Activated CD4-positive, alpha-beta T cell treated with anti-CD3 and anti-CD28 coated beads for 1 hour (primary cell): ENCODE measurements at regions not wholly inside any gene's neighbourhood (a gene's known extent, or its start where the extent isn't known, plus 50 kb on each side); places are given as distances from the start of the nearest gene placed in this dataset.

Experiments
- DNase-seq: peaks from one replicate; pipeline ENCODE4 v3.0.0-alpha.2; 2020

- no peak for DNase-seq
Measured at GRCh38 chr2:147792966-147793617, 51.7 kb upstream of the ACVR2A start.

DNA sequence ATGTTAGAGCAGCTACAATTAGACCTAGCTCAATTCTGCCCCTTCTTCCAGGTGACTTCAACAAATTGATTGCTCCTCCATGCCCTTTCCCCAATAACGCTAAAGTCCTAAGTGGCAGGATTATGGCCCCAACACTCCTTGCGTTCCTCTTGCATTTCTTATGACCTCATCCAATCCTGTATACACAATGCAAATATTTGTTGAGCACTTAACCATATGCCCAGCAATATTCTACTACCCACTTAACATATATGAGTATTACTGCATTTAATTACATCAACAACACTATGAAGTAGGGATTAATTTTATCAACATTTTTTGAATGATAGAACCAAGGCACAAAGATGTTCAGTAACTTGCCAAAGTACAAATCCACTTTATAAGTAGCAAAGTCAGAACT, 54.2 kb upstream of the ACVR2A start:
- no peak for DNase-seq

- no peak for DNase-seq
Measured at GRCh38 chr2:147789720-147790119, 55.1 kb upstream of the ACVR2A start.

- no peak for DNase-seq
Measured at GRCh38 chr2:147789287-147789686, 55.5 kb upstream of the ACVR2A start.

- no peak for DNase-seq
Measured at GRCh38 chr2:147782141-147782930, 62.5 kb upstream of the ACVR2A start.

- DNase-seq, result no peak
Measured at GRCh38 chr2:147779440-147779839, 65.4 kb upstream of the ACVR2A start.

DNA sequence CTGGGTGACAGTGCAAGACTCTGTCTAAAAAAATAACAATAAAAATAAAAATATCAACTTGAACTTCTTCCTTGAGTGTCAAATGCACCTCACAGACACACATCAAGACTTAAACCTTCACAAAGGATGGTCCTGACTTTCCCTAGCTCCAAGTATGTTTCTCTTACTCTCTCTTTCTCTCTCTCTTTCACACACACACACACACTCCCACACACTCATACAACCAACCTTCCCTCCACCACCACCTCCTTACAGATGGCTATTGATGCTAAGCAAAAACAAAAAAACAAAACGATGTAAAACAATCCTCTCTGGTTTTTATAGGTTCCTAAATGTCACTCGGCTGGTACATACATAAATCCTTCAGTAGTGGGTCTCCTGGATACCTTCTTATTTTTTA, 67.4 kb upstream of the ACVR2A start:
- DNase-seq, result no peak

DNA sequence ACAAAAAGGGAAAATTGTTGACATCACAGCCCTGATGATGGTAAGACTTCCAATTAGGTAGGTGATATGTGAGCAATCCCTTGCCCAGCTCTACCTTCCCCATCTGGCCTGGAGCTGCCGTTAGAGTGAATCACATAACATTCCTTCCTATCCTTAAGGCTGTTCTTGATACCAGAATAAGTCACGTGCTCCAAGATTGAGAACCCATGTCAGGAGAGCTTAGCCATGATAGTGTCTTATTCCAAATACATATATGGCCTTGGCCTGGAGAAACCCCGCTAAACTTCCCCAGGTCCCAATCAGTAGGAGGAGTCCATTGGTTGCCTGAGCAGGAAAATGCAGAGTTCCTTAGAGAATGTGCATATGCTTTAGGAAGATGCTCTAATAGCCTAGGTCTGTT, 70.0 kb upstream of the ACVR2A start:
- DNase-seq, result no peak

- DNase-seq, result no peak
Measured at GRCh38 chr2:147773479-147773878, 71.3 kb upstream of the ACVR2A start.

DNA sequence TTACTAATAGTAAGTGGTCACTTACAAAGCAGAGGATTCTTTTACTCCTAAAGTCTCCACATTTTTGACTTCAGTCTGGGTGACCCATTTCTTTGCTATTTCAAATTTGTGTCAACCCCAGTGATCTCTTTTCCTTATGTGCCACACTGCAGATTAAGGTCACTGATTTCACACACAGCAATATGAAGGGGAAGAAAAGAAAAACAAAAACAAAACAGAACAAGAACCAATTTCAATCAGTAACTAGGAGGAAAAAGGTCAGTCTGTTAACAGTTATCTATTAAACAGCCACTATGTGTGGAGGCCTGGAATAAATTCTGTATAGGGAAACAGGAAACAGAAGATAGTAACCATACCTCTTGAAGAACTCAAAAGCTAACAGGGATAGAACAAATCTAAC, 72.0 kb upstream of the ACVR2A start:
- no peak for DNase-seq

DNA sequence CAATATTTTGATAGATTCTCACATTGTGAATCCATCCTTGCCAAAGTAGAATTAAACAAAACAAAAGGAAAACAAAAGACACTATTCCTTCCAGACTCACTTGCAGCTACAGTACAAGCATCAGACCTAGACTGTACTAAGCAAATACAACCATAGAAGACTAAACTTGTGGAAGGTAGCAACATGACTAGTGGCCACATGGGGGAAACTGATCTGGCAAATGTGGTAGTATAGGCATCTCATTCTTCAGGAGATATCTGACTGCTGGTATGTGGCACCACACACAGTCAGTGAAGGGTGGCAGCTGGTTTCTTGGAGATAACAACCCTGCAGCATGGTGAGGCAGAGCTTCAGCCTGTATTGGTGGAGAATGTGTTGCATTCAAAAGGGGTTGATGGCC, 81.0 kb upstream of the ACVR2A start:
- DNase-seq, result no peak

DNA sequence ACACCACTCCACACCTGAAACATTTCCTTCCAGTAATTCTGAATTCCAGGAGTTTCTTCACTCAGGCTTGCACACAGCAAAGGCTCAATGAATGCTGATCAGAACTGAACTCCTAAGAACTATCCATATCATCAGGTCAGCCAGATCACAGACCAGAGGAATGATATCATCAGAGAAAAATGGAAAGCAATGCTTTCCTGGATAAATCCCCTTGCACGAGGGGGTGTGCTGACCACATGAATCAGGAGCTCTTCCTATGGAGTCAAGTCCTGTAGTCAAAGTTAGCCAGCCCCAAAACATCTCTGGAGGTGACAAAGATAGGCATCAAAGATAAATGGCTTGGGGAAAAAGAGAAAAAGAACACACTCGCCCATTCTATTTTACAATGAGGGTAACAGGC, 83.8 kb upstream of the ACVR2A start:
- no peak for DNase-seq

- DNase-seq, result no peak
Measured at GRCh38 chr2:147759536-147759935, 85.3 kb upstream of the ACVR2A start.

- DNase-seq, result no peak
Measured at GRCh38 chr2:147758821-147759220, 86.0 kb upstream of the ACVR2A start.

- DNase-seq, result no peak
Measured at GRCh38 chr2:147756069-147756468, 88.8 kb upstream of the ACVR2A start.

DNA sequence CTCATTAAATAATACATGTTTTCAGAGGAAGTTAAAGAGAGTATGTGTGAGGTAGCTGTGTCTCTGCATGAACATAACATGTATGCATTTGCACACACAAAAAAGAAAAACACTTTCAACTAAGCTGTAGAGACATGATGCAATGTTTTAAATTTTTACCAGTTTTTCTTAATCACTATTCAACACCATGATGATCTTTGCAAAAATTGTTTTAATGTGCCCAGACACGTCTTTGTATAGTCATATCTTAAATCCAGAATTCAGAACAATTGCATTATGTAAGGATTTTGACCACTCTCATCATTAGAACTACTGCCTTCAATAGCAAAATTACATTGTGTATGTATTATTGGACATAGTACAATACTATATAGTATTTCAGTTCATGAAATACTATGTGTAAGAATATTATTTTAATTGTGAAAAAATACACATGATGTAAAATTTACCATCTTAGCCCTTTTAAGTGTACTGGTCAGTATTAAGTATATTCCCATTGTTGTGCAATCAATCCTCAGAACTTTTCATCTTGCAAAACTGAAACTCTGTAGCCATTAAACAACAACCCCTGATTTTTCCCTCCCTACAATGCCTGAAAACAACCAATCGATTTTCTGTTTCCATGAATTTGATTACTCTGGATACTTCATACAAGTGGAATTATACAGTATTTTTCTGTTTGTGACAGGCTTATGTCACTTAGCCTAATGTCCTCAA, 104.5 kb upstream of the ACVR2A start:
- no peak for DNase-seq

GRCh38 chr2:147739508-147739907, 105.3 kb upstream of the ACVR2A start:
- DNase-seq, result no peak

DNA sequence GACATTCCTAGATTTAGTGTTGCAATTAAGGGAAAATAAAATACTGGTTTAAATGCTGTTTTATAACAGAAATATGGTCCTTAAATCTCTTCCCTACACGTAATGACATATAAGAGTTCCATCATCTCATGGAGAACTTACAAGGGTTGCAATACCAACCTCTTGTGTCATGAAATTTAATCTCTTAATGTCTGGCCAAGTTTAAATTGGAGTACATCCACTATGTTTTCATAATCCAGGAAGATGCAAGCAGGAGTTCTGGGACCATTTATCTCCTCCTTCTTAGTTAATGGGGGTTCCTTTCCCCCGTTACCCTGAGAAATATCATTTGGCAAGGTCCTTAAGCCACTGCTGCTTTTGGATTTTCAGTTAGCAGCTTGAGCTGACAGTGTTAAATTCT, 126.0 kb upstream of the ACVR2A start:
- DNase-seq, result no peak

GRCh38 chr2:147716906-147717305, 127.9 kb upstream of the ACVR2A start:
- no peak for DNase-seq

GRCh38 chr2:147715807-147716206, 129.0 kb upstream of the ACVR2A start:
- no peak for DNase-seq

DNA sequence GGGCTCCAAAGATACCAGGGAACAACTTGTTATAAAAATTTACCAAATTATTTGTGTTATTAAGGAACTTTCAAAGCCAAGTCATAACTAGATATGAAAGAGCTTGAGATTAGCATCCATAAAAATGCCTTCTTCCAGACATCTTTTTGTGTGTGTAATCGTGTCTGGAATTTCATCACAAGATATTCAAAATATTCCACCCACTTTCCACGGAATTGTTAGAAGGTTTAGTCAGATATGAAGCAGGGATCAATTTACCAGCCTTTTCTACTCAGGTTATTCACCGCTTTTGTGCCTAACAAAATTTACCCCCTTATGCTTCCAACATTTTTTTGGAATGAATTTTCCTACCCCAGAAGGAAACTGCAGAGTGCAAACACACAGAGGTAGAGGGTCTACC, 130.2 kb upstream of the ACVR2A start:
- no peak for DNase-seq

DNA sequence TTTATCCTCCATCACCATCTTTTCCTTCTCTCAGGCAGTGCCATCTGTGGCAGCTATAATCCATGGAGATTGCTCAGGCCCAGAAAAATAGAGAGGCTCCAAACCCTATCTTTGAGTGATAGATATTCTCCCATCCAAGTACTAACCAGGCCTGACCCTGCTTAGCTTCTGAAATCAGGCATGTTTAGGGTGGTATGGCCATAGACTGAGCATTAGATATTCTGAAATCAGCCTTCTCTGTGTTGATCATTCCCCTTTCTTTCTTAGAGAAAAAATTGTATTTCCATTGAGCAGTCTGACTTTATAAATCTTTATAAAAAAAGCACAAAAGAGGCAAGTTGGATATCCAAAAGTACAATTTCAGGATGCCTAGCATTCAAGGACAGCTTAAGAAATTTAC, 131.5 kb upstream of the ACVR2A start:
- no peak for DNase-seq

DNA sequence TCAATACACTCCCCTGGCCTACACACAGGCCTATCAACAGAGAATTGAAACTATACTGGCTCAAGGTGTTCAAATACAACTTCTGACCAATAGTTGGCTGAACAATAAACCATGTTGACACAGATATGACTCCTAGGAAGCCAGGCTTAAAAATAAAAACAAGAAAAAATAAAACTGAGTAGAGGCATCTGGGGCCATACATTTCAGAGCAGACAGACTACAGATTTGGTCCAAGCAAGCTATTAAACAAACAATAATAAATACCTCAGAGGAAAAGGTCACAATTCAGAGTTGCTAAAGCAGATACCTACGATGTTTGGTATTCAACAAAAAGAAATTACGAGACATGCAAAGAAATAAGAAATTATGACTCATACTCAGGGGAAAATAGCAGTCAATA, 132.8 kb upstream of the ACVR2A start:
- no peak for DNase-seq

- DNase-seq, result no peak
Measured at GRCh38 chr2:147711031-147711430, 133.8 kb upstream of the ACVR2A start.
